Trophoblast cell (in vitro differentiated cells and primary cell): ENCODE measurements at regions not wholly inside any gene's neighbourhood (a gene's known extent, or its start where the extent isn't known, plus 50 kb on each side); places are given as distances from the start of the nearest gene placed in this dataset.

Source experiments
- DNase-seq, 2 donors: peaks; one replicate each; pipeline ENCODE4 v3.0.0-alpha.2; 2016
- H2AFZ ChIP-seq: 2 replicates; pipeline ENCODE4 v1.6.1; 2013; ENCODE audit warnings: low read length, moderate library complexity, mild to moderate bottlenecking; ENCODE audit not compliant: insufficient read depth, poor library complexity
- H2AK5ac ChIP-seq: 2 replicates; pipeline ENCODE4 v1.6.1; 2013; ENCODE audit warnings: mild to moderate bottlenecking, low read length
- H2BK120ac ChIP-seq: 2 replicates; pipeline ENCODE4 v1.6.1; 2013; ENCODE audit warnings: low read length, mild to moderate bottlenecking, moderate library complexity; ENCODE audit not compliant: insufficient read depth, poor library complexity
- H2BK12ac ChIP-seq: 2 replicates; pipeline ENCODE4 v1.6.1; 2013; ENCODE audit warnings: mild to moderate bottlenecking, low read length, moderate library complexity
- H2BK5ac ChIP-seq: 2 replicates; pipeline ENCODE4 v1.6.1; 2013; ENCODE audit warnings: low read length, low read depth, moderate library complexity, mild to moderate bottlenecking; ENCODE audit not compliant: poor library complexity
- H3K14ac ChIP-seq: 2 replicates; pipeline ENCODE4 v1.6.1; 2013; ENCODE audit warnings: mild to moderate bottlenecking, low read length
- H3K18ac ChIP-seq: 2 replicates; pipeline ENCODE4 v1.6.1; 2013; ENCODE audit warnings: mild to moderate bottlenecking, low read length
- H3K23ac ChIP-seq: 2 replicates; pipeline ENCODE4 v1.6.1; 2013; ENCODE audit warnings: low read length
- H3K27ac ChIP-seq: 2 replicates; pipeline ENCODE4 v1.5.1; 2013; ENCODE audit warnings: low read depth, mild to moderate bottlenecking, inconsistent platforms, low read length, moderate library complexity
- H3K27me3 ChIP-seq: 2 replicates; pipeline ENCODE4 v1.6.1; 2013; ENCODE audit warnings: inconsistent platforms, mild to moderate bottlenecking, low read length, moderate library complexity; ENCODE audit not compliant: insufficient read depth
- H3K36me3 ChIP-seq, 2 experiments: 1 replicate in 1 of 2; 2 replicates in 1 of 2; pipeline ENCODE4 v1.6.1; 2013; ENCODE audit warnings: low read length in 2 of 2, mild to moderate bottlenecking in 2 of 2, moderate library complexity in 1 of 2; ENCODE audit not compliant: insufficient read depth in 2 of 2, control insufficient read depth in 1 of 2
- H3K4ac ChIP-seq: 2 replicates; pipeline ENCODE4 v1.6.1; 2013; ENCODE audit warnings: low read depth, mild to moderate bottlenecking, low read length, moderate library complexity
- H3K4me1 ChIP-seq, 2 experiments: 1 replicate in 1 of 2; 2 replicates in 1 of 2; pipeline ENCODE4 v1.6.1; 2013; ENCODE audit warnings: low read length in 2 of 2, mild to moderate bottlenecking in 2 of 2, moderate library complexity in 1 of 2; ENCODE audit not compliant: insufficient read depth in 2 of 2, control insufficient read depth in 1 of 2
- H3K4me2 ChIP-seq: 2 replicates; pipeline ENCODE4 v1.6.1; 2013; ENCODE audit warnings: inconsistent platforms, mild to moderate bottlenecking, low read length, moderate library complexity
- H3K4me3 ChIP-seq: 2 replicates; pipeline ENCODE4 v1.5.1; 2013; ENCODE audit warnings: mild to moderate bottlenecking, low read depth, low read length, inconsistent platforms
- H3K79me1 ChIP-seq: one replicate; pipeline ENCODE4 v1.6.1; 2013; ENCODE audit warnings: low read length
- H3K79me2 ChIP-seq: 2 replicates; pipeline ENCODE4 v1.6.1; 2013; ENCODE audit warnings: low read length, mild to moderate bottlenecking; ENCODE audit not compliant: control insufficient read depth, insufficient read depth, poor library complexity
- H3K9ac ChIP-seq: 2 replicates; pipeline ENCODE4 v1.6.1; 2013; ENCODE audit warnings: mild to moderate bottlenecking, low read length
- H3K9me3 ChIP-seq: 2 replicates; pipeline ENCODE4 v1.6.1; 2013; ENCODE audit warnings: low read depth, mild to moderate bottlenecking, control low read depth, inconsistent platforms, low read length; ENCODE audit not compliant: insufficient read depth
- H4K12ac ChIP-seq: 2 replicates; pipeline ENCODE4 v1.6.1; 2013; ENCODE audit warnings: low read depth, mild to moderate bottlenecking, low read length, moderate library complexity
- H4K8ac ChIP-seq: 2 replicates; pipeline ENCODE4 v1.6.1; 2013; ENCODE audit warnings: low read depth, mild to moderate bottlenecking, low read length, moderate library complexity
- H4K91ac ChIP-seq: one replicate; pipeline ENCODE4 v1.6.1; 2013; ENCODE audit warnings: low read depth, mild to moderate bottlenecking, low read length, moderate library complexity
- WGBS: extraction: QIAGEN DNeasy Blood & Tissue Kit; methylation state at CpG from one replicate; pipeline ENCODE4 v1.1.7; 2013; ENCODE audit warnings: missing lambda C conversion rate; ENCODE audit not compliant: insufficient read length, insufficient coverage; ENCODE audit errors: extremely low coverage; 5-methylcytosine and 5-hydroxymethylcytosine counted together

DNA sequence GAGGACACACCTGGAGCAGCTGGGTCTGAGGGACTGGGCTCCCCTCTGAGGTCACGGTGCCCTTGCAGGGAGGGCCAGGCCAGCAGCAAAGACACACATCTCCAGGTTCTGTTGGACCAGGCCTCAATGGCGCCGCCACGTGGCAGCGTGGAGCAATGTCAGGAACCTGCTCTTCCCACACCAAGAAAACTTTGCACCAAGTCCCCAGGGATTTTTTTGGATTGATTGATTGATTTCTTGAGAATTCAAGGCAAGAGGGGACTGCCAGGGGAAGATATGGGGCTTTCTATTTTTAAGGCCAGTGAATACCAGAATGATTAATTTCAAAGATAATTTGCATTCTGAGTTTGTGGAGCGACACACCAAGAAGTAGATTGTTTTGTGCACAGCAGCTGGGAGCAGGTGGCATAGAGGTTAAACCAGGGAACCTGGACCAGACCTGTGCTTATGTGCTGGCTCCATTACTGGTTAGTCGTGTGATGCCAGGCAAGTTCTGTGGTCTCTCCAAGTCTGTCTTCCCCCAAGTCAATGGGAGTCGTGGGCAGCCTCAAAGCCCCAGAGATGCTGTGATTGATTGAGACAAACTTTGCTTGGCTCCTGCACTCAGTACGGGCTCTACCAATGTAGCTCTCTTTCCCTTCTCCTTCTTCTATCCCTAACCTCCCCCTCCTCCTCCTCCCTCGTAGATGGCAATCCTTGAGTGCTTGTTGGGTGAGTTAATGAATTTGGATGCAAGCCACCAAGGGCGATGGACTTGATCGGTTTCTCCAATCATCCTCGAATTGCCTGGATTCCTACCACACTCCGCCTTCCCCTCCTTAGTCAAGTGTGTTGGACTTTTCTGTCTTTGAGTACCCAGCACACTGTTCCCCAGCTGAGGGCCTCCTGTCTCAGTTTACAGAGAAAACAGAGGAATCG lies 96.2 kb upstream of the TRPM1 start:
- Histone ChIP-seq H3K4me3 (no peak overlapping the region), H3K27ac (no peak overlapping the region), H2AFZ (no peak overlapping the region), H2AK5ac (no peak overlapping the region), H3K18ac (no peak overlapping the region), H4K91ac (no peak overlapping the region), H4K12ac (no peak overlapping the region), H3K4me1 (no peaks in the 10 kb centered on the region), H4K8ac (no peak overlapping the region), H3K9ac (no peak overlapping the region), H3K9me3 (no peaks in the 10 kb centered on the region), H2BK120ac (no peak overlapping the region), H3K27me3 (no peaks in the 10 kb centered on the region), H3K79me1 (no peaks in the 10 kb centered on the region), H2BK12ac (no peak overlapping the region), H2BK5ac (no peak overlapping the region), H3K4ac (no peak overlapping the region), H3K79me2 (no peaks in the 10 kb centered on the region), H3K23ac (no peak overlapping the region), H3K14ac (no peak overlapping the region), H3K4me2 (no peak overlapping the region), H3K36me3 (no peaks in the 10 kb centered on the region)
- WGBS: no CpG with 5 or more reads among the region's 15 CpGs
- DNase-seq: peak; percentile 42 to 63

DNA sequence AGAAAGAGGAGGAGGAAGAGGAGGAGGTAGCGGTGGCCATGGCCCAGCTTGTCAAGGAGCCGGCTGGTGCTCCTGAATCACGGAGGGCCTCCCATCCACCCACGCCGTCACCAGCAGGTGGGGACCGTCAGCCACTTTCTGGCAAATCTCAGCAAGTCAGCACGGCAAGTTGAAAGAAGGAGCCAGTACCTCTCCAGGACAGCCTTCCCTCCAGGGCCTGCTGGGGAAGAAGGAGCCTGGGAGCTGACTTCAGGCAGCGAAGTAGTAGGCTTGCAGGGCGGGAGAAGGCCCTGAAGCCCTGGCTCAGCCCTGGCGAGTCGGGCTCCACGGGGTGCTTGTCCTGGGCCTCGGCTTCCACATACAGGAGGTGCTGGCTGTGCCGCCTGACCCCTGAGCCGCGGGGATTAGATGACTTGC lies 99.2 kb upstream of the TRPM1 start:
- no peak overlapping the region for H3K4ac ChIP-seq
- H3K4me3 ChIP-seq: no peak overlapping the region
- no peaks in the 10 kb centered on the region for H3K79me2 ChIP-seq
- no peak overlapping the region for H3K18ac ChIP-seq
- H4K8ac ChIP-seq: no peak overlapping the region
- no peaks in the 10 kb centered on the region for H3K79me1 ChIP-seq
- no peak overlapping the region for H3K23ac ChIP-seq
- no peak overlapping the region for H3K14ac ChIP-seq
- WGBS: no CpG with 5 or more reads among the region's 16 CpGs
- H3K27me3 ChIP-seq: no peaks in the 10 kb centered on the region
- no peak overlapping the region for H2BK120ac ChIP-seq
- H2BK5ac ChIP-seq: no peak overlapping the region
- no peak overlapping the region for H3K27ac ChIP-seq
- H2BK12ac ChIP-seq: no peak overlapping the region
- no peak overlapping the region for H2AK5ac ChIP-seq
- no peaks in the 10 kb centered on the region for H3K4me1 ChIP-seq
- no peak overlapping the region for H4K91ac ChIP-seq
- no peak overlapping the region for H2AFZ ChIP-seq
- H3K9me3 ChIP-seq: no peaks in the 10 kb centered on the region
- peak; percentile 30 to 64 for DNase-seq
- no peak overlapping the region for H3K4me2 ChIP-seq
- H3K9ac ChIP-seq: no peak overlapping the region
- H3K36me3 ChIP-seq: no peaks in the 10 kb centered on the region
- no peak overlapping the region for H4K12ac ChIP-seq

DNA sequence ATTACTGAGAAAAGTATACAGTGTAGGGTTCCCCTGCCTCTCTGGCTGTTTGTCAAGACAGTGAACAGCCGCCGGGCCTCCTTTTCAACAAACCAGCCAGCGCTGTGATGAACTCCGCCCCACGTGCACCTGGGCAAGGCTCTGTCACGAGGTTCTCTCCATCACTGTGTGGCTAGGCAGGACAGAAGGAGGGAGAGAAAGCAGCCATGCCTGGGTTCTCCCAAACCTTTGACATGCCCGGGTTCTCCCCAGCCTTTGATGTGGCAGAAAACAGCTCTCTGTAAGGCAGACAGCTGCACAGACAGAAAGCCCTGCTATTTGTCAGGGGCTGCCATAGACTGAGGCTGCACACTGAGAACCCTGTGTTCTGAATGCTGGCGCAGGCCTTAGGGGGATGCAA lies 101.4 kb upstream of the TRPM1 start:
- Histone ChIP-seq H3K18ac (no peak overlapping the region), H3K79me1 (no peaks in the 10 kb centered on the region), H2AFZ (no peak overlapping the region), H3K14ac (no peak overlapping the region), H2AK5ac (no peak overlapping the region), H3K9me3 (no peaks in the 10 kb centered on the region), H2BK12ac (no peak overlapping the region), H3K9ac (no peak overlapping the region), H4K91ac (no peak overlapping the region), H3K23ac (no peak overlapping the region), H2BK120ac (no peak overlapping the region), H3K79me2 (no peaks in the 10 kb centered on the region), H3K4me1 (no peaks in the 10 kb centered on the region), H4K8ac (no peak overlapping the region), H3K27me3 (no peaks in the 10 kb centered on the region), H3K4me3 (no peak overlapping the region), H3K36me3 (no peaks in the 10 kb centered on the region), H3K4ac (no peak overlapping the region), H3K4me2 (no peak overlapping the region), H2BK5ac (no peak overlapping the region), H3K27ac (no peak overlapping the region), H4K12ac (no peak overlapping the region)
- DNase-seq: no peak
- WGBS: no CpG with 5 or more reads among the region's 8 CpGs

DNA sequence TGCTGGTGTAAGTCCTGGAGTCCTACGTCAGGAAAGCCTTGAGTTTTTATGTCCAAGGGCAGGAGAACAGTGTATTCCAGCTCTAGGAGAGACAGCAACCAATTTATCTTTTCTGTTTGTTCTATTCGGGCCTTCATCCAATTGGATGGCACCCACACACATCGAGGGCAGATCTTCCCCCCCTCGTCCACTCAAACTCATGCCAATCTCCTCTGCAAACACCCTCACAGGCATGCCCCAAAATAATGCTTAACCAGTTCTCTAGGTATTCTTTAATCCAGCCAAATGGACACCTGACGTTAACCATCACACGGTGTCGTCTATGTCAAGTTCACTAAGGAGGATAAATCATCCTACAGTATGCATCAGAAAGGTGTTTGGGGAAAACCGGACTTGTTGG lies 102.5 kb upstream of the TRPM1 start:
- Histone ChIP-seq H3K36me3 (no peaks in the 10 kb centered on the region), H2AFZ (no peak overlapping the region), H3K79me1 (no peaks in the 10 kb centered on the region), H4K12ac (no peak overlapping the region), H3K23ac (no peak overlapping the region), H4K91ac (no peak overlapping the region), H3K27me3 (no peaks in the 10 kb centered on the region), H3K4ac (no peak overlapping the region), H3K4me2 (no peak overlapping the region), H3K14ac (no peak overlapping the region), H3K18ac (no peak overlapping the region), H2AK5ac (no peak overlapping the region), H4K8ac (no peak overlapping the region), H3K9ac (no peak overlapping the region), H3K4me3 (no peak overlapping the region), H3K9me3 (no peaks in the 10 kb centered on the region), H3K79me2 (no peaks in the 10 kb centered on the region), H2BK5ac (no peak overlapping the region), H3K4me1 (no peaks in the 10 kb centered on the region), H3K27ac (no peak overlapping the region), H2BK12ac (no peak overlapping the region), H2BK120ac (no peak overlapping the region)
- no peak for DNase-seq
- no CpG with 5 or more reads among the region's 8 CpGs for WGBS
